HG03520 (cell line): ENCODE measurements at regions not wholly inside any gene's neighbourhood (a gene's known extent, or its start where the extent isn't known, plus 50 kb on each side); places are given as distances from the start of the nearest gene placed in this dataset.

Source experiments
- ATAC-seq: cut with Tn5 transposase; IDR thresholded peaks from one replicate; pipeline ENCODE4 v1.9.1; 2021; ENCODE audit warnings: mild to moderate bottlenecking, moderate library complexity; ENCODE audit not compliant: unreplicated experiment

DNA sequence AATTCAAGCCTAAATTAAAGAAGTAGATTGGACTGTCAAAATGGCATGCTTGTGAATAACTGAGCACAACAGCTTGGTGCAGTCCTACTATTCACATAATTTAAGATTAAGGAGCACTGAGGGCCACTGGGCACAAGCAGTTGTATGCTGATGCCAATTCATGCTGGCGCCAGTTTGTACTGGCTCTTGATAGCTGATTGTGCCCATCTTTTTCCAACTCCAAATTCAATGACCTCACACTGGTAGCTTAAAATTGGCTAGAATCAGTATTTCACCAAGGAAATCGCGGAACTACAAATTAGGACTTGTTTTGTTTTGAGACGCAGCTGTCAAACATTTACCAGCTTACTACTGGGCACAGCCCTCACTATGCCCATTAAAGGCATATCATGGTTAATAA is 969.2 kb downstream of the JRKL start:
- no peak for ATAC-seq

DNA sequence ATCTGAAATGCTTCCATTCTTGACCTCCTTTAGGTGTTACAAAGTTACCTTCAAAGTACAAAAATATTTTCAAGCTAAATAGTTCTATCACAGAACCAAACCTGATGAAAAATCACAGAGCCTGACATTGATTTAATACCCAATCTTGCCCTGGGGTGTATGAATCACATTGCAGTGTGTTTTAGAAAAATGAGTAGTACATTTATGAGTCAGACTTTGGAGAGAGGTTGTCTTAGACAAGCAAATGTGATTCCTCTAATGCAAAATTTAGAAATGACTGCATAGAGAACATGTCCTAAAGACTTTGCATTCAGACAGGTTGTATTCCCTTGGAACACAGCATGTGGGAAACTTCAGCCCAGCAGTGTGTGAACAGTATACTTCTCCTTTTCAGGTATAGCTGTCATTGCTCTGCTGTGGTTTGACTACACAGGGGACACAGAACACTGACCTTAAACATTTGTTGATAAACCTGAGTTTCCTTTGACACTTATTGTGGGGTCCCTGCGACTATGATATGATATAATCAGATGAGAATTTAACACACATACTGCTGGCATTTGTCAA is 972.1 kb downstream of the JRKL start:
- ATAC-seq, result no peak

DNA sequence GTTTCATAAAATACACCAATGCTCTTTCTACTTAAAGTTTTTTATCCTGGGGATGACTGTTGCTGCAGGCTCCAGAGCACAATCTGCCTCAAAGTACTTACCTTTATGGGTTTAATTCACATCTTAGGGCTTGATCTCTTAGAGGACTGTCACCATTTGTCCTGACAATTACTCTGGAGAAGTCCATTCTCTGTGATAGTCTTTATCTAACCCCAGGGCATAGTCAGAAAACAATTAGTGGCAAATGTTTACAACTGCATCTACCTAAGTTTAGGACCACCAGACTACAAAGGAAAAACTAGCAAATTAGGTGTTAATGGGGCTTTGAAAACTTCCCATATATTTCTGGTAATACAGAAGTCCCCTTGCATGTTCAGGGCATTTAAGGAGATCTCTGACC is 973.5 kb downstream of the JRKL start:
- no peak for ATAC-seq

DNA sequence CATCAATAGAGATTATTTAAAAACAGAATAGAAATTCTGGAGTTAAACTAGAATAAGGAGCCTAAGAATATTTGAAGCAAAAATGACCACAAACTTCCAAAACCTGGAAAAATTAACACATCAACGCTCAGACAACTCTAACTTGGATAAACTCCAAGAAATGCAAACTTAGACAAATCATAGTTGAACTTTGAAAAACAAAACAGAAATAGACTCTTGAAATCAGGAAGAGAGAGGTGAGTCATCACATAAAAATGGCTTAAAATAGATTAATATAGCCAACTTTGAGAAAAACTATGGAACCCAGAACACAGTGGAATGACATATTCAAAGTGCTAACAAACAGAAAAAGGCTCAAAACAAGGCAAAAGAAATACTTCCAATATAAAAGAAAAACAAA is 974.2 kb downstream of the JRKL start:
- ATAC-seq, result no peak

DNA sequence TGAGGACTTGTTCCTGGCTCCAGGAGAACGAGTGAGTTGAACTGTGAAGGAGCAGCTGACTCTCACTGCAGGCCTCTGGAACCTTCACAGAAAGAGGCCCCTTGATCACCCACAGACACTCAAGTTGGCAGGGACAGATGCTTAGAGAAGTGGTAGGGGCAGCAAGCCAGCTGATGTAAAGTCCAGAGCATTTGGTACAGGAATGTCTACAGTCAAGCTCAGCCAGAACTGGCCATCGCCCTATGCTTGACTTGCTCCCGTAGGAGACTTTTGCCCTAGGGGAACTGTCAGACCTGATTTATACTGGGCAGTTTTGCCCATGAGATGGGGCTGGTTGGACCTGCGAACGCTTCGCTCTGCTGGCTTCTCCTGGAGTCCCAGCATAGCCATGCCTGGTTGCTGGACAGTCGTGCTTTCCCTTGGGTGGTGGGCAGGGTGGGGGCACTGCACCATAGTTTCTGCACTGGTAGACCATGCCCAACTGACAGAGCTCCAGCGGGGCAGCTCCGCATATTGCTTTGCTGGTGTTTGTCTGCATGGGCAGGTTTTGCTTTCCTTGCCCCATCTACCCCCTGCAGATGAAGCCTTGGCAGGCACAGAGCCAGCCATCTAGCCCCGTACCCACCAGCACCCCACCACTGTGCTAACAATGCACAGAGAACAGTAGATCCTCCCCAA is 977.7 kb downstream of the JRKL start:
- no peak for ATAC-seq

DNA sequence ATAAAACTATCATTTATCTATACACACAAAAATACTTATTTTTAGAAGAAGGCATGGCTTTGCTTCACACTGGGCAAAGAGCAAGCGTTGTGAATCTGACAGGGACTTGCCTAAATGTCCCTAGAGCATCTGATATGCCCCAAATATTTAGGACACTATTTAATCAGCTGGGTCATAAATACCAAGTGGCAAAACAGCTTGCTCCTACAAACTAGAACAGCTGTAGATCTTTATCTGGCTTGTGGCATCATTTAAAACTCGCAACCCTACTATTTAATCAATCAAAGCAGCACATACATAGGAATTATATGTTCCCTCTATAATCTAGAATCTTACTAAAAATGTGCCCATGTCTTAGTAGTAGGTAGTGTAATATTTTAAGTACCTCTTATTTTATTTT is 999.5 kb downstream of the JRKL start:
- ATAC-seq, result no peak

DNA sequence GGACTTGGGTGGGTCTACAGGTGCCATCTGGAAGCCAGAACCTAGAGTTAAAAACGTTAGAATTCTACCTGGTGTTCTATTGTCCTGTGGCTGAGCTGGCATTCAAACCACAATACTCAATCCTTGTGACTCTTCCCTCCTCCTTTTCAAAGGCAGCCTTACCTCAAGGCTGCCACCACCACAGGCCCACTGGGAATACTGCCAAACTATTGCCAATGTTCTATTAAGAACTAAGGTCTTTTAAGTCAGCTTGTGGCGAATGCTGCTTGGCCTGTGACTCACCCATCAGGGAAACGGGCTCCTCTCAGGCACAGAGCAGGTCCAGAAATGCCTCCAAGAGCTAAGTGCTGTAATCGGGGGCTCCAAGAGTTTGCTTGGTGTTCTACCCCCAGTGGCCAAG is 1008.4 kb downstream of the JRKL start:
- no peak for ATAC-seq

DNA sequence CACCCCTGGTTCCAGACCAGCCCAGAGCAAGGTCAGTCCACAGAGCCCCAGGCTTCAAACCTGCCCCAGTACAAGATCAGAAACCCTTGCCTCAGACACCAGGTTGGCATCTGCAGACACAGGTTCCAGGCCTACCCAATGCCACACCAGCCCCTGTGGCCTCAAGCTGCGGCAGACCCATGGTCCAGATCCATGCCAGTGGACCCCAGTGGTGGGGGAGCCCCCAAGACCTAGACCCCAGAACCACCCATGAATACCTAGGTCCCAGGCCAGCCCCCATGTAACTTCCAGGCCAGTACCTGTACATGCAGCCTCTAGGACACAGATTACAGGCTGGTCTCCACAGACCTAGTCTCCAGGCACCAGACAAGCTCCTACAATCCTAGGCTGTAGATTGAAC is 1019.3 kb downstream of the JRKL start:
- no peak for ATAC-seq

DNA sequence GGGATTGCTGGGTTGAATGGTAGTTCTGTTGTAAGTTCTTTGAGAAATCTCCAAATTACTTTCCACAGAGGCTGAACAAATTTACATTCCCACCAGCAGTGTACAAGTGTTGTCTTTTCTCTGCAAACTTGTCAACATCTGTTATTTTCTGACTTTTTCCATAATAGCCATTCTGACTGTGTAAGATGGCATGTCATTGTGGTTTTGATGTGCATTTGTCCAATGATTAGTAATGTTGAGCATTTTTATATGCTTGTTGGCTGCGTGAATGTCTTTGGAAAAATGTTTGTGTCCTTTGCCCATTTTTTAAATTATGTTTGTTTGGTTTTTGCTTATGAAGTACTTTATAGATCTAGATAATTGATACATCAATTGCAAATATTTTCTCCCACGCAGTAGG is 1025.0 kb downstream of the JRKL start:
- no peak for ATAC-seq

DNA sequence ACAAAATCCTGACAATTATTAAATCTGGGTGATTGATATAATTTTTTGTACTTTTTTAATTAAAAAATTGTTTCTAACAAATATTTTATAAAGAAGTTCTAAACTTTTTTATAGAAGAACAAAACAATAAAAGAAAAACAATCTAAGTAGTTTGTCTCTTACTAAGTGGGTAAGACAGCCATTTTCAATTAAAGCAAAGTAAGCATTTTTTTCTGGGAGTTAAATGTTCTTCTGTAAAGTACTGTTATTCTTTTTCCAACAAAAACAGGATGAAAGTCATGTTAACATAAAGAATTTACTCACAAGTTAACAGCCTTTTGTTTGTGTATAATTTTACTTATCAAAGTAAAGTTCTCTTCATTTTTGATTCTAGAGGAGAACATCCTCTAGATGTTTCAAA is 1029.9 kb downstream of the JRKL start:
- ATAC-seq, result no peak

DNA sequence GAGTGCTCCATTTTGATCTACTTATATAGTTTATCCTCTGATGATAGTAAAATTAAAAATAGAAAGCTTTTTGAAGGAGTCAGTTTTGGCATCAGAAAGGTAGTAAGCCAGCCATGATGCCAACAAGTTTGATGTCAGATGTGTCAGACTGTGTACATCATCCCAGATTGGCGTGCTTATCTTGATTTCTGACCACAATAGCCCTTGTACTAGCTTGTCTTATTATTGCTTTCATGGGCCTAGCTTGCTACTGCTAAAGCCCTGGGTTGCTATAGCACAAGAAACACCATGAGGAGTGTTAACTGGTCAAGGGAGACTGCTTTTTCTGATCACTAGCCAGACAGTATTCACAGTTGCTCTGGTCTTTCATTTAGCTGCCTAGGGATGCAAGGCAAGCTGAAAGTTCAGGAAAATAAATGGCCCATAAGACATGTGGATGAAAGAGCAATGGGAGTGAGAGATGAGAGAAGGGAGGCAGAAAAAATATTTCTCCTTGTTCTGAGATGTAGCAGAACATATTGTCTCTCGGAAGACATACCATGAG is 1038.5 kb downstream of the JRKL start:
- ATAC-seq, result no peak

DNA sequence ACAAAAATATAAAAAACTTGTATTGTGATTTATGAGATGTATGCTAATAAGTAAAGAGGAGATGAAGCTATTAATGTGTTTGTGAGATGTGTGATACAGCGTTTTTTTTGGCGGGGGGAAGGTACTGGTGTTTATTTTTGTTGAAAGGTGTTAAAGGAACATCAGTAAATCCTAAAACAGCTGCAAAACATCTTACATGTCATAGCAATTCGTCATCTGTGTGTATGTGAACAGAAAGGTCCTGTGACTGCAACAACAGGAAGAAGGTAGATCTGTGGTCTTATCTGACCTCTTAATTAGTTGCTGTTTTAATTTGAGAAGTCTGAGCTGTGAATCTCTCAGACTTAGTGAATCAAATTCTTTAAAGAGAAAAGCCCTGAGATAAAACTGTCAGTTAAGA is 1041.1 kb downstream of the JRKL start:
- ATAC-seq, result no peak

DNA sequence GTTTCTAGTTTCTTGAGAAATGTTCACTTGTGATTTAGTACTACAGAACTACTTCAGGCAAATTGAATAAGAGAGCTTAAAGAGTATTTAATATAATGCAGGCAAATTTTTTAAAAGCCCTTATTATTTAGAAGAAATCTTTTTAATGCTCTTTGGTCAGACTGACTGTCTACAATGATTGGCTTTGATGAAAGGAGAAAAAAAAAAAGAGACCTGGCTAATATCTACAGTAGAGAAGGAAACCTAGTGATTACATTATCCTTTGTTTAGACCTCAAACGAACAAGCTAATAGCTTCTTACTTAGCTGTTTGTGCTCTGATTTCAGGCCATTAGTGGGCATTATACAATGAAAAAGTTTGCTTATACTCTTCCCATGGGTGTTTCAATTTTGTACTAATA is 1043.1 kb downstream of the JRKL start:
- no peak for ATAC-seq

DNA sequence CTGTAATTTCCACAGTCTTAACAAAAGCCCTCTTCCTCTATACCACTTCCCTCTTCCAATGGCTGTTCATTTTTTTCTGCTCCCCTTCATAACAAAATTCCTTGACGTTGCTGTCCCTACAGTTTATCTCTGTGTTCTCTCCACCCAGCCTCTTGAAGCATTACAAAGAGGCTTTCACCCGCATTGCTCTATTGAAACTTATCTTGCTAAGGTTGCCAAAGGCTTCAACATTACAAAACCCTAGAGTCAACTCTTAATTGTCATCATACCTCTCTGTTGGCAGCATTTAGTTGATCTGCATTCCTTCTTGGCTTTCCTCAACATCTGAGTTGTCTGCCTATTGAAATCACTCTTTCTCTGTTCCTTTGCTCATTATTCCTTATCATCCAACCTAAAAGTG is 1055.7 kb downstream of the JRKL start:
- ATAC-seq, result no peak

DNA sequence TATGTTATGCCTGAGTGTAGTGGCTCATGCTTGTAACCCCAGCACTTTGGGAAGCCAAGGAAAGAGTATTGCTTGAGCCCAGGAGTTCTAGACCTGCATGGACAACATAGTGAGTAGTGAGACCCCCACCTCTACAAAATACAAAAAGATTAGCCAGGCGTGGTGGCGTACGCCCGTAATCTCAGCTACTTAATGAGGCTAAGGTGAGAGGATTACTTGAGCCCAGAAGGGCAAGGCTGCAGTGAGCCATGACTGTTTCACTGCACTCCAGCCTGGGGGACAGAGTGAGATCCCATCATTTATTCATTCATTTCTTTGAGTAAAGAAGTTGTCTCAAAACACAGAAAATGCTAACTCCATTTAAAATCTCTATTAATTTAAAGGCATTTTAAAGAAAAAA is 1061.6 kb downstream of the JRKL start:
- ATAC-seq, result no peak

DNA sequence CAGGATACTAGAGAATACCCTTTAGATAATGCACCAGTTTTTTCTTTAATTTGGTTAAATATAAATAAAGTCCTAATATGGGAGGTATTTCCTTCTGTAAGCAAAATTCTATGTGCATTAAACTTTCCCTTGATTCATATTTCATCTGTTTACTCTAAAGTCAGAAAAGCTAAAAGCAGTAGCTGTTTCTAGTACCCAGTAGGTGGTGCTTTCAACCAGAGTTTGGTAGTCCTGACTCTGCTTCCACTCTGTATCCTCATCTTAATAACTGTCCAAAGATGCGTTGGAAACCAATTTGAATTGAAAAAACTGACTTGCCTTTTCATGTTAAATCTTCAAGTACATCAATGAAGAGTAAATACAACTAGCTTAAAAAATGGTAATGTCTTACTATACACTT is 1065.2 kb downstream of the JRKL start:
- ATAC-seq, result no peak

DNA sequence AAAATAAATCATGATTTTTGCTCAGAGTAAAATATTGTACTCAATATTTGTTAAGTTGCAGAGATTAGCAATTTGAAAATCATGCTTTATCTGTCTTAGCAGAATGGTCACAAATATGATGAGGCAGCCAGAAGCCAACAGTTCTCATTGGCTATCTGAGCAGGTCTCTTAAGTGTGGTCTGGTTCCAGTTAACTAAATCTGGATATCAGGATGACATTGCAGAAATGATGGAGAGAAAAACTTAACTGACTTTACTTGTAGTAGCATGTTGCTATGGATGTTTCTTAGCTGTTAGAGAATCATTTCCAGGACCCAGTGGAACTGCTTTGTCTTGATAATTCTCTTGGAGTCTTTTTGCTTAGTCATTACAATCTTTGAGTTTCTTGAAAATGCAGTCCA is 1070.3 kb downstream of the JRKL start:
- ATAC-seq, result no peak

DNA sequence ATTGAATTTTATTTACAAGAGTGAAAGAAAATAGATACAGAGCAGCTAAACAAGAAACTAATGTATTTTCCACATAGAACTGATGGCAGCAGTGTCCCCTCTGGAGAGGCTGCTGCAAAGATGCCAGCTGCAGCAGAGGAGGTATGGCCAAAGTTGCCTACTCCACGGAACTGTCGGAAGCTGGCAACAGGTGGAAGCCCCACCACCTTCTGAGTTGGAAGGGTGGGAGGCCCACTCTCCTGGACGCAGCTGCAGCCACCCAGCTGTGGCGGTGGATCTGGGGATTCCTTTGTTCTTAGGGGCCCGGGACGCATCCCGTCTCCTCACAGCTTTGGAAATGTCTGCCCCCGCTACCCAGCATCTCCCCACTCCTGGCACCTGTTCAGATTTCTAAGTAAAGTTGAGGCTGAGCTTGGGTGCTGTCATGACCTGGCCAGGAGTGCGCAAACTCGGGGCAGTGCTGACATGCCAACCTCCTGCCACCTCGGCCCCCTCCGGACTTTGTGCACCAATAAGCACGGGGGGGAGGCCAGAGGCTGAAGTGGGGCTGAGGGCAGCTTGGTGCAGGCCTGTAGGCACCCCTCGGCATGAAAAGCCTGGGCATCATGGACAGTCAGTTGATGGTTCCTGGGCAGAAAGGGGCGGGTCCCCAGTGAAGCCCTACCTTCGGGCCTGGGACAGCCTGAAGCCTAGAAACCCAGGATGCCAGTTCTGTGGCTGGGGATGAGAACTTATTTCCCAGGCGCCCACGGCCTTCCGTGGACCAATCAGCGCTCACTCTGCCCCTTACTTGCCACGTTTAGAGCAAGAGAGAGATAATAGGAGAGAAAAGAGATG is 1071.4 kb downstream of the JRKL start:
- ATAC-seq, result no peak

DNA sequence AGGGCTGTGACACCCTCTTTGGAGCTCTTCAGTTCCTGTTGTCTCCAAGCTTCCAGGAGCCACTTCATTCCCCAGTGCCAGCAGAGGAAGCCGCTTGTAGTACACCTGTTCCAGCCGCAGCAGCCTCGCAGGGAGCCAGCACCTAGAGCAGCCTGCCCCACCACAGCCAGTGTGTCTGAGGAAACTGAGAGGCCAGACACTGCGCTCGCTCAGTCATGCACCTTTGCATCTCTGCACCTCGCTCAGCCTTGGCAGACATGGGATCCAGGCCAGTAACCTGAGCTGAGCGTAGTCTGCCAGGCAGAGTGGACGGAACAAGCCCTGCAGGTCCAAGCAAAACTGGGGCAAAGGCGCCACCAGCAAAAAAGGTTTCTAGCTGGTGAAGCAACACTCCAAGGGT is 1072.1 kb downstream of the JRKL start:
- no peak for ATAC-seq

DNA sequence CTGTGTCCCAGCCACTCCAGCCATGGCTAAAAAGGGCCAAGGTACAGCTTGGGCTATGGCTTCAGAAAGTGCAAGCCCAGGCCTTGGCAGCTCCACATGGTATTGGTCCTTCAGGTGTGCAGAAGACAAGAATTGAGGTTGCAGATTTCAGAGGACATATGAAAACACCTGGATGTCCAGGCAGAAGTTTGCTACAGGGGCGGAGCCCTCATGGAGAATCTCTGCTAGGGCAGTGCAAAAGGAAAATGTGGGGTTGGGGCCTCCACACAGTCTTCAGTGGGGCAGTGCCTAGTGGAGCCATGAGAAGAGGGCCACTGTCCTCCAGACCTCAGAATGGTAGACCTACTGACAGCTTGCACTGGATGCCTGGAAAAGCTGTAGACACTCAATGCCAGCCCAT is 1074.1 kb downstream of the JRKL start:
- no peak for ATAC-seq

DNA sequence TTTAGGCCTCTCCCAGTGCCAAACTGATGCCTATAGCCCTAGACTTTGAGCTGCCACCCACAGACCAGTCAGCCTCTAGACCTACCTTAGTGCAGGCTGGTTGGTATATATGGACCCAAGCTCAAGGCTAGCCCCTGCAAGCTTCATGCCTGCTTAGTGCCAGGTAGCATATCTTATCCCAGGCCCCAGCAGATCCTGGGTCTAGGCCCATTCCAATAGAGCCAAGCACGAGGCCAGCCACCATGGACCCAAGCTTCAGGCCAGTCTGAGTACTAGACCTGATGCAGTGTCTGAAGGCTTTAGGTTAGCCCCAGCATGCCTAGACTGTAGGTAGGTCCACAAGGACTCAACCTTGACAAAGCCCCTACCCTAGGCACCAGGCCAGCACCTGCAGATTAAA is 1081.7 kb downstream of the JRKL start:
- no peak for ATAC-seq

DNA sequence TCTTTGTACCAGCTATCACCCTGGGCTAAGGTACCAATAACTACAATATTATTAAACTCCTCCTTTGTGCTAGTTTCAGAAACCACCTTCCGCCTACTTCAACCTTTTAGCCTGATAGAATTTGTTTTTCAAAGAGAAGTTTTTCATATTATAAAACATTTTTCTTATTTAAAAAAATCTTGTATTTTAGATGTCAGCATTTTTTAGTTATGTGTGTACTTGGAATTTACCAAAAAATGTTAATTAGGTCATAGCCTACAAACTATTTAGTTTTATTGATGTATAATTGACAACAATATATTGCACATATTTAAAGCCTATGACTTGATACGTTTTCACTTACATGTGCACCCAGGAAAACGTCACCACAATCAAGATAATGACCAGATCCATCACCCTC is 1097.6 kb downstream of the JRKL start:
- ATAC-seq, result no peak
